ENCODE measurements at regions not wholly inside any gene's neighbourhood (a gene's known extent, or its start where the extent isn't known, plus 50 kb on each side); places are given as distances from the start of the nearest gene placed in this dataset.

GRCh38 chr21:39024538-39024937 lies 158.7 kb downstream of the PSMG1 start:
- TF ChIP-seq CTCF (IDR thresholded peaks at IDR 0.05) (no peak), POLR2AphosphoS5 (IDR thresholded peaks at IDR 0.05) (no peak)

All from prostate gland (tissue), 2 donors.